SH-SY5Y (cell line): ENCODE measurements at regions not wholly inside any gene's neighbourhood (a gene's known extent, or its start where the extent isn't known, plus 50 kb on each side); places are given as distances from the start of the nearest gene placed in this dataset.
A peak's percentile ranks its signal among the peaks of the same experiment; 100 is the strongest.

Source experiments
- GATA2 ChIP-seq: IDR thresholded peaks from 2 replicates; pipeline ENCODE4 v1.6.1; 2011; ENCODE audit warnings: mild to moderate bottlenecking, low read depth, low read length
- GATA3 ChIP-seq: IDR thresholded peaks from 2 replicates; pipeline ENCODE4 v1.6.1; 2011; ENCODE audit warnings: low read depth, mild to moderate bottlenecking, low read length, moderate library complexity

DNA sequence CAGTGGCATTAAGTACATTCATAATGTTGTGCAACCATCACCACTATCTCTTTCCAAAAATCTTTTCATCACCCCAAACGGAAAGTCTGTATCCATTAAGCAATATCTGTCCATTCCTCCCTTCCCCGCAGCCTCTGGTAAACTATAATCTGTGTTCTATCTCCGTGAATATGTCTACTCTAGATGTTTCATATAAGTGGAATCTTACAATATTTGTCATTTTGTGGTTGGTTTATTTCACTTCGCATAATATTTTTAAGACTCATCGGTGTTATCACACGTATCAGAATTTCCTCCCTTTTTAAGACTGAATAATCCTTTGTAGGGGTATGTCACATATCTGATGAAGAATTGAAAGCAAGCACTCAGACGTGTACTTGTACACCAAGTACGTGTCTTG is 86.0 kb upstream of the FGFR2 start:
- TF ChIP-seq GATA3, result 0 out of 2 replicates have a peak, but pooled peaks have one; percentile 48
- no peak for TF ChIP-seq GATA2
